ENCODE measurements at regions not wholly inside any gene's neighbourhood (a gene's known extent, or its start where the extent isn't known, plus 50 kb on each side); places are given as distances from the start of the nearest gene placed in this dataset.

- H3K4me3 ChIP-seq (ENCODE audit: low read length): no peak overlapping the region
- H3K36me3 ChIP-seq (ENCODE audit: insufficient read depth, low read length): no peaks in the 10 kb centered on the region
- DNase-seq (no peak), ATAC-seq (ENCODE audit: poor library complexity) (no peak)
- peaks cover 0 to 2% of the 10 kb centered on the region in 2 experiments for H3K27me3 ChIP-seq (ENCODE audit: control insufficient read depth in 1 of 2, insufficient read depth in 2 of 2, low read length in 2 of 2)
- H3K27ac Mint-ChIP-seq: no peak overlapping the region
- no peaks in the 10 kb centered on the region for H3K4me1 Mint-ChIP-seq (ENCODE audit: low read depth)
- no peaks in the 10 kb centered on the region for H3K27me3 Mint-ChIP-seq
- no peak overlapping the region for H3K4me3 Mint-ChIP-seq
- H3K27ac ChIP-seq (ENCODE audit: low read depth in 1 of 2, low read length in 2 of 2): no peak overlapping the region
- CTCF ChIA-PET: no interaction called here
- H3K9me3 ChIP-seq (ENCODE audit: control insufficient read depth in 1 of 2, insufficient read depth in 1 of 2, low read length in 2 of 2): no peaks in the 10 kb centered on the region
- H3K4me1 ChIP-seq (ENCODE audit: insufficient read depth, low read length): no peaks in the 10 kb centered on the region
- no peaks in the 10 kb centered on the region for H3K36me3 Mint-ChIP-seq (ENCODE audit: low read depth)
- POLR2A ChIA-PET: no interaction called here
- intact Hi-C loops (cut with DNase I, micrococcal nuclease): no loop called here
- TF ChIP-seq CTCF (IDR thresholded peaks at IDR 0.05): no peak
- no peaks in the 10 kb centered on the region for H3K9me3 Mint-ChIP-seq
Measured at GRCh38 chr20:60960500-60960899, 291.6 kb upstream of the CDH4 start.

GRCh38 chr20:60961551-60961950 is 290.5 kb upstream of the CDH4 start:
- Histone ChIP-seq H3K4me3 (ENCODE audit: low read length) (no peak overlapping the region), H3K27ac (ENCODE audit: low read depth in 1 of 2, low read length in 2 of 2) (no peak overlapping the region), H3K36me3 (ENCODE audit: insufficient read depth, low read length) (no peaks in the 10 kb centered on the region), H3K9me3 (ENCODE audit: control insufficient read depth in 1 of 2, insufficient read depth in 1 of 2, low read length in 2 of 2) (peaks cover 0 to 8% of the 10 kb centered on the region in 2 experiments), H3K4me1 (ENCODE audit: insufficient read depth, low read length) (no peaks in the 10 kb centered on the region), H3K27me3 (ENCODE audit: control insufficient read depth in 1 of 2, insufficient read depth in 2 of 2, low read length in 2 of 2) (peaks cover 0 to 2% of the 10 kb centered on the region in 2 experiments)
- intact Hi-C loops (cut with DNase I, micrococcal nuclease): no loop called here
- no peaks in the 10 kb centered on the region for H3K9me3 Mint-ChIP-seq
- no peak for DNase-seq
- H3K27ac Mint-ChIP-seq: no peak overlapping the region
- H3K27me3 Mint-ChIP-seq: no peaks in the 10 kb centered on the region
- TF ChIP-seq CTCF (IDR thresholded peaks at IDR 0.05): no peak
- ATAC-seq (ENCODE audit: poor library complexity): no peak
- ChIA-PET CTCF (no interaction called here), POLR2A (no interaction called here)
- no peak overlapping the region for H3K4me3 Mint-ChIP-seq
- no peaks in the 10 kb centered on the region for H3K4me1 Mint-ChIP-seq (ENCODE audit: low read depth)
- H3K36me3 Mint-ChIP-seq (ENCODE audit: low read depth): no peaks in the 10 kb centered on the region

- no peak overlapping the region for H3K4me3 Mint-ChIP-seq
- H3K36me3 Mint-ChIP-seq (ENCODE audit: low read depth): no peaks in the 10 kb centered on the region
- H3K9me3 Mint-ChIP-seq: no peaks in the 10 kb centered on the region
- no peaks in the 10 kb centered on the region for H3K4me1 ChIP-seq (ENCODE audit: insufficient read depth, low read length)
- no peak overlapping the region for H3K27ac ChIP-seq (ENCODE audit: low read depth in 1 of 2, low read length in 2 of 2)
- no peak for ATAC-seq (ENCODE audit: poor library complexity)
- H3K9me3 ChIP-seq (ENCODE audit: control insufficient read depth in 1 of 2, insufficient read depth in 1 of 2, low read length in 2 of 2): peaks cover 0 to 12% of the 10 kb centered on the region in 2 experiments
- H3K27me3 Mint-ChIP-seq: no peaks in the 10 kb centered on the region
- CTCF ChIA-PET: no interaction called here
- intact Hi-C loops (cut with DNase I, micrococcal nuclease): no loop called here
- H3K4me1 Mint-ChIP-seq (ENCODE audit: low read depth): no peaks in the 10 kb centered on the region
- H3K36me3 ChIP-seq (ENCODE audit: insufficient read depth, low read length): no peaks in the 10 kb centered on the region
- H3K4me3 ChIP-seq (ENCODE audit: low read length): no peak overlapping the region
- peaks cover 0 to 2% of the 10 kb centered on the region in 2 experiments for H3K27me3 ChIP-seq (ENCODE audit: control insufficient read depth in 1 of 2, insufficient read depth in 2 of 2, low read length in 2 of 2)
- H3K27ac Mint-ChIP-seq: no peak overlapping the region
- no peak for DNase-seq
- TF ChIP-seq CTCF (IDR thresholded peaks at IDR 0.05): no peak
- POLR2A ChIA-PET: no interaction called here
Measured at GRCh38 chr20:60962367-60963045, 289.6 kb upstream of the CDH4 start.

All from CD4-positive, alpha-beta T cell (primary cell).